ENCODE measurements at regions not wholly inside any gene's neighbourhood (a gene's known extent, or its start where the extent isn't known, plus 50 kb on each side); places are given as distances from the start of the nearest gene placed in this dataset.
"Not testable (repeated sequence)": the region's sequence is repeated elsewhere in the genome, so short reads cannot be mapped to it uniquely, and the experiment has no call there.

DNA sequence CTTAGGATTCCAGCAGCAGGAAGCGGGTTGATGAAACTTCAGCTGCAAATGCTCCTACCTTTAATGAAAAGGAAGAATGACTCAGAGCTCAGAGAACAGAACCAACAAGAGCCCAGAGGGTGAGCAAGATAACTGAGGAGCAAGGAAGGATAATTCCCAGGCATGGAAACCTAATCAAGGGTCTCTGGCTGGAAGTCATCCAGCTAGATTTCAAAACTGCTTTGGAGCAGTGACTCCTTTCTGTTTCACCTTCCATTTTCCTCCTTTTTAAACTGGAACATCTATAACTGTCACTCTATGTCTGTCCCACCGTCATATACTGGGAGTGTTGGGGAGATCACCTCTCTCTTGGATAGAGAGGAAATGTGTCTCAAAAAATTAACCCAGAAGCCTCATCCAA is 148.4 kb upstream of the RAB6C start:
- Histone ChIP-seq H3K79me2 (ENCODE audit: control insufficient read depth, insufficient read depth, low read length, unreplicated experiment) (no peaks in the 10 kb centered on the region), H3K27me3 (ENCODE audit: insufficient read depth, low read length) (no peaks in the 10 kb centered on the region), H3K4me3 (ENCODE audit: low read depth, low read length) (no peak overlapping the region), H3K4me1 (ENCODE audit: control insufficient read depth, insufficient read depth, low read length, unreplicated experiment) (no peaks in the 10 kb centered on the region), H3K36me3 (ENCODE audit: insufficient read depth, low read length) (no peaks in the 10 kb centered on the region), H3K27ac (ENCODE audit: low read depth, low read length) (no peak overlapping the region), H2AFZ (ENCODE audit: low read length, unreplicated experiment) (no peak overlapping the region)

DNA sequence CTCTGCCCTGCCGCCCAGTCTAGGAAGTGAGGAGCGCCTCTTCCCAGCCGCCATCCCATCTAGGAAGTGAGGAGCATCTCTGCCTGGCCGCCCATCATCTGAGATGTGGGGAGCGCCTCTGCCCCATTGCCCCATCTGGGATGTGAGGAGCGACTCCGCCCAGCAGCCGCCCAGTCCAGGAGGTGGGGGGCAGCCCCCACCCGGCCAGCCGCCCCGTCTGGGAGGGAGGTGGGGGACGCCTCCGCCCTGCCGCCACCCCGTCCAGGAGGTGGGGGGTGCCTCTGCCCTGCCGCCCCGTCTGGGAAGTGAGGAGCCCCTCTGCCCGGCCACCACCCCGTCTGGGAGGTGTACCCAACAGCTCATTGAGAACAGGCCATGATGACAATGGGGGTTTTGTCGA is 146.0 kb upstream of the RAB6C start:
- not testable (repeated sequence) for H2AFZ ChIP-seq (ENCODE audit: low read length, unreplicated experiment); H3K27ac ChIP-seq (ENCODE audit: low read depth, low read length); H3K79me2 ChIP-seq (ENCODE audit: control insufficient read depth, insufficient read depth, low read length, unreplicated experiment); H3K4me1 ChIP-seq (ENCODE audit: control insufficient read depth, insufficient read depth, low read length, unreplicated experiment); H3K36me3 ChIP-seq (ENCODE audit: insufficient read depth, low read length); H3K4me3 ChIP-seq (ENCODE audit: low read depth, low read length); H3K27me3 ChIP-seq (ENCODE audit: insufficient read depth, low read length)

DNA sequence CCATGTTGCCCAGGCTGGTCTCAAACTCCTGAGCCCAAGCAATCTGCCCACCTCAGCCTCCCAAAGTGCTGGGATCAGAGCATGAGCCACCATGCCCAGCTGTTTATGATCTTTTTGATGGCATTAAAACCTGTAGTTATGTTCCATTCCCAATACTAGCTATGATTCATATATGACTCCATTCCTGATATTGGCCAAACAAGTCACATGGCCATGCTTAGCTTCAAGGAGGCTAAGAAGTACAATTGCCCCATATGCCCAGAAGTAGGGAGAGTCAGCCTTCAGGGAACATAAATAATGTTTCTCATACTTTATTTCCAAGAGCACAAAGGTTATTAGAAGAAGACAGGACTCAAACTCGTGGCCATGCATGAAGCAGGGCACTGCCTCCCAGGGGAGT is 132.4 kb upstream of the RAB6C start:
- Histone ChIP-seq H3K36me3 (ENCODE audit: insufficient read depth, low read length) (no peaks in the 10 kb centered on the region), H3K79me2 (ENCODE audit: control insufficient read depth, insufficient read depth, low read length, unreplicated experiment) (no peaks in the 10 kb centered on the region)

DNA sequence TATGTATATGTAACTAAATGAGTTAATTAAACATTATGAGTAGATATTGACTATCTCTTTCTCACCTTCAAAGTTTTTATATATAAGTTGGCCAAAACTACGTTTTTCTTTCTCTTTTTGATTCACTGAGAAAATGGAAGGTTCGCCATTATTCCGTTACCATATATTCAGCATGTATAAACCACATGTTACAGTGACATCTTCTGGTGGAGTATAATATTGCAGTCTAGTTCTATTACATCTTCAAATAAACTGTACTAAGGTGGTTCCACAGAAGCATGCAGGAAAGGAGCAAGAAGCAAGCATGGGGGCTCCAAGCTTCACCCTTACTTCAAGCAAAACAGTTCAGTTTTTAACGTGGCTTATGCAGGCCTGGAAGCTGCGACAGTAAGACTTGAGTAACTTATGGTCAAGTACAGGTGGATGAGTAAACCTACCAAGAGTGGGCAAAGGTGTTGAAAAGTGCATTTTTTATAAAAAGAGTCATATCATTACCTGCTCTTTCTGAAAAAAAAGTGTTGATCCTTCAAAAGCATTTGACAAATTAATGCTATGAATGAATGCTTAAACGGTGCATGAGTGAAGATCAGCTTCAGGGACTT is 129.8 kb upstream of the RAB6C start:
- no peak overlapping the region for H2AFZ ChIP-seq (ENCODE audit: low read length, unreplicated experiment)
- no peak overlapping the region for H3K4me3 ChIP-seq (ENCODE audit: low read depth, low read length)
- H3K79me2 ChIP-seq (ENCODE audit: control insufficient read depth, insufficient read depth, low read length, unreplicated experiment), result no peaks in the 10 kb centered on the region
- H3K36me3 ChIP-seq (ENCODE audit: insufficient read depth, low read length), result no peaks in the 10 kb centered on the region
- no peak overlapping the region for H3K27ac ChIP-seq (ENCODE audit: low read depth, low read length)
- H3K27me3 ChIP-seq (ENCODE audit: insufficient read depth, low read length), result 0 out of 2 replicates have a peak, but pooled peaks cover 4% of the 10 kb centered on the region
- H3K4me1 ChIP-seq (ENCODE audit: control insufficient read depth, insufficient read depth, low read length, unreplicated experiment), result no peaks in the 10 kb centered on the region

More for the DNA sequence above, 132.4 kb upstream of the RAB6C start:
- H2AFZ ChIP-seq (ENCODE audit: low read length, unreplicated experiment), result no peak overlapping the region
- 0 out of 2 replicates have a peak, but pooled peaks cover 4% of the 10 kb centered on the region for H3K27me3 ChIP-seq (ENCODE audit: insufficient read depth, low read length)
- H3K4me1 ChIP-seq (ENCODE audit: control insufficient read depth, insufficient read depth, low read length, unreplicated experiment), result no peaks in the 10 kb centered on the region
- H3K4me3 ChIP-seq (ENCODE audit: low read depth, low read length), result no peak overlapping the region
- no peak overlapping the region for H3K27ac ChIP-seq (ENCODE audit: low read depth, low read length)

DNA sequence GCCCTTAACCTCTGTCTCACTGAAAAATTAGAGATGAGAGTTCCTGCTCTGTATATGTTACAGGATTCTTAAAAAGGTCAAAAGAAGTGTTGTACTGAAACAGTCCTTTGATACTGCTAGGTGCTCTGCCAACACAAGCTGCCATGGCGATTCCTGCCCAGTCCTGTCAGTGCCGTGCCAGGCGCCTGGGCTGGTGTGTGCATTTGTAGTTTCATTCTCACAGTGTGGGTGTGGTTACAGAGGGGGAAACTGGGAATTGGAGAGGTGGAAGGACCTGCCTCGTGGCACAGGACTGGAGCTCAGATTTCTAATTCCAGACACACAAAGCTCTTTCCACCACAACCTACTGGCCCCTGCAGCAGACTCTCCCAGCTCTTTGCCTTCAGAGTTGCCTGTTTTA is 122.3 kb upstream of the RAB6C start:
- Histone ChIP-seq H3K27me3 (ENCODE audit: insufficient read depth, low read length) (no peaks in the 10 kb centered on the region), H3K36me3 (ENCODE audit: insufficient read depth, low read length) (no peaks in the 10 kb centered on the region), H3K79me2 (ENCODE audit: control insufficient read depth, insufficient read depth, low read length, unreplicated experiment) (no peaks in the 10 kb centered on the region), H2AFZ (ENCODE audit: low read length, unreplicated experiment) (no peak overlapping the region), H3K27ac (ENCODE audit: low read depth, low read length) (no peak overlapping the region), H3K4me1 (ENCODE audit: control insufficient read depth, insufficient read depth, low read length, unreplicated experiment) (no peaks in the 10 kb centered on the region), H3K4me3 (ENCODE audit: low read depth, low read length) (no peak overlapping the region)

DNA sequence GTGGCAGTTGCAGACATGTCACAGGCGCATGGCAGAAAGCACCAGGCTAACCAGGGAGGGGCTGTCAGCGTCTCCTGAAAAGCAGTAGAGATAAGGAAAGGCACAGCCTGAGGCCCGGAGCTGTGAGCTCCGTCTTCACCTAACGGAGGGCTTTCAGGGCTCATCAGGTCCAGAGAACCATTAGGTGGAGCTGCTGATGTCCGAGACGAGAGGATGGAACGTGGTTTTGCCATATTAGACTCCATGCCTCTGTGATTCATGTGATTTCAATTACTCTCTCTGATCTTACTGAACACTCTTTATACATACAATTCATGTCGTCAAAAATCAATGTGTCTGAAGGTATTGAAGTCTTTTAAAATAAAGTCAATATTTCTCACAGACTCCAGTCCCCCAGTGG is 120.3 kb upstream of the RAB6C start:
- Histone ChIP-seq H3K4me3 (ENCODE audit: low read depth, low read length) (no peak overlapping the region), H3K36me3 (ENCODE audit: insufficient read depth, low read length) (no peaks in the 10 kb centered on the region), H3K4me1 (ENCODE audit: control insufficient read depth, insufficient read depth, low read length, unreplicated experiment) (no peaks in the 10 kb centered on the region), H3K27me3 (ENCODE audit: insufficient read depth, low read length) (no peaks in the 10 kb centered on the region), H2AFZ (ENCODE audit: low read length, unreplicated experiment) (no peak overlapping the region), H3K27ac (ENCODE audit: low read depth, low read length) (no peak overlapping the region), H3K79me2 (ENCODE audit: control insufficient read depth, insufficient read depth, low read length, unreplicated experiment) (no peaks in the 10 kb centered on the region)

DNA sequence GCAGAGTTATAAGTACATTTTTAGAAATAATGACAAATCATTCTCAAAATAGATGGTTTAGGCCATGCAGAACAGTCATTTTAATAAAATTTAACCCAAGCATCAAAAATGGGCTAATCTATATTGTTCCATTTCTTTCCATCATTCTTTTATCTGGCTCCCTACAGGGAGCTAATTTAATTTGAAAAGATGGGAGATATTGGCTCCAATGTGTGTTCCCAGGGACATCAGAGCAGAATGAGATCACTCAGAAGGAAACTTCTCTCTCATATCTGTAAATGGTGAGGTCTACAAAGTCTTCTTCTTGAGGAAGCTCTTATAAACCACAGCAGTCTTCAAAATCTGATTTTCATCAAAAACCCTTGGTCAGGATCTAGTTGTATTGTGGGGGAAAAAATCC is 119.4 kb upstream of the RAB6C start:
- no peaks in the 10 kb centered on the region for H3K4me1 ChIP-seq (ENCODE audit: control insufficient read depth, insufficient read depth, low read length, unreplicated experiment)
- H3K27ac ChIP-seq (ENCODE audit: low read depth, low read length), result no peak overlapping the region
- H3K79me2 ChIP-seq (ENCODE audit: control insufficient read depth, insufficient read depth, low read length, unreplicated experiment), result no peaks in the 10 kb centered on the region
- no peaks in the 10 kb centered on the region for H3K36me3 ChIP-seq (ENCODE audit: insufficient read depth, low read length)
- no peak overlapping the region for H3K4me3 ChIP-seq (ENCODE audit: low read depth, low read length)
- H2AFZ ChIP-seq (ENCODE audit: low read length, unreplicated experiment), result no peak overlapping the region
- H3K27me3 ChIP-seq (ENCODE audit: insufficient read depth, low read length), result no peaks in the 10 kb centered on the region

DNA sequence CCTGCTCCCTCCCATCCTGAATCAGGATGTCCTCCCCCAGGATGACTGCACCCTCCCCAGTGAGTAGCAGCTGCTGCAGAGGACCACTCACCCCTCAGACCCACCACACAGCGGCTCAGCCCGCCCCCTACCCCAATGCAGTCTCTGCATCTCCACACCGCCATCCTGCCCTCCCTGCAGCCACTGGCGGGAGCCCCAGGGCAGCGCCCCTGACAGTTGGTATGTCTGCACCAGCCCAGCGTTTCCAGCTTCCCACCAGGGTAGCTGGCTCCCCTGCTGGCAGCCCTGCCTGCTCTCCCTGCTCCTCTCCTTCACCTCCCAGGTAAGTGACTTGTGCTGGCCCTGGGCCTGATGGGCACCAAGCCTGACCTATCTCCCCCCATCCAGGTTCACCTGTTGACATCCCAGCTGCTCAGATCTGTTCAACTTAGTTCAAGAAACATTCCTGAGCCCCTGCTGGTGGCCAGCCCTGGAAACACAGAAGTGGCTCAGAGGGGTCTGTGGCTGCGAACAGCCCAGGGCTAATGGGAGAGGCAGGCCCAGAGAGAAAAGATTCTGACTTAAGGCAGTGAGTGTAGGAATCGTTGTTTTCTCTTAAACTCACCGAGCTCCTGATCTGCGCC is 117.7 kb upstream of the RAB6C start:
- no peaks in the 10 kb centered on the region for H3K36me3 ChIP-seq (ENCODE audit: insufficient read depth, low read length)
- no peaks in the 10 kb centered on the region for H3K79me2 ChIP-seq (ENCODE audit: control insufficient read depth, insufficient read depth, low read length, unreplicated experiment)
- no peaks in the 10 kb centered on the region for H3K27me3 ChIP-seq (ENCODE audit: insufficient read depth, low read length)
- H3K4me1 ChIP-seq (ENCODE audit: control insufficient read depth, insufficient read depth, low read length, unreplicated experiment), result no peaks in the 10 kb centered on the region
- H3K4me3 ChIP-seq (ENCODE audit: low read depth, low read length), result no peak overlapping the region
- no peak overlapping the region for H3K27ac ChIP-seq (ENCODE audit: low read depth, low read length)
- no peak overlapping the region for H2AFZ ChIP-seq (ENCODE audit: low read length, unreplicated experiment)

DNA sequence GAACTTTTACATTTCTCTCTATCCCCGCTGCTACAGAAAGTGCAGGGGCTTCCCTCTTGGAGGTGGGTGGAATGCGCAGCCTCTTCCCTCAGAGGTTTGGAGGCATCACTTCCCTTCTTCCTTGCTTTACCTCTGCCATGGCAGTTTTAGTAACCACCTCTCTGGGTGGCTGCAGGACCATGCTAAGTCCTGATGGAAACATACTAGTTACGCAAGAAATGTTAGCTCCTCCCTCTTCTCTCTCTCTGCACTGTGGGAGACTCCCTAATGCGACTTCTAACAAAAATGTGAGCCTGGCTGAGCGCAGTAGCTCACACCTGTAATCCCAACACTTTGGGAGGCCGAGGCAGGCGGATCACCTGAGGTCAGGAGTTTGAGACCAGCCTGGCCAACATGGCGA is 116.8 kb upstream of the RAB6C start:
- no peak overlapping the region for H3K4me3 ChIP-seq (ENCODE audit: low read depth, low read length)
- H3K4me1 ChIP-seq (ENCODE audit: control insufficient read depth, insufficient read depth, low read length, unreplicated experiment), result no peaks in the 10 kb centered on the region
- no peak overlapping the region for H3K27ac ChIP-seq (ENCODE audit: low read depth, low read length)
- no peaks in the 10 kb centered on the region for H3K27me3 ChIP-seq (ENCODE audit: insufficient read depth, low read length)
- H3K36me3 ChIP-seq (ENCODE audit: insufficient read depth, low read length), result no peaks in the 10 kb centered on the region
- H3K79me2 ChIP-seq (ENCODE audit: control insufficient read depth, insufficient read depth, low read length, unreplicated experiment), result no peaks in the 10 kb centered on the region
- H2AFZ ChIP-seq (ENCODE audit: low read length, unreplicated experiment), result no peak overlapping the region

DNA sequence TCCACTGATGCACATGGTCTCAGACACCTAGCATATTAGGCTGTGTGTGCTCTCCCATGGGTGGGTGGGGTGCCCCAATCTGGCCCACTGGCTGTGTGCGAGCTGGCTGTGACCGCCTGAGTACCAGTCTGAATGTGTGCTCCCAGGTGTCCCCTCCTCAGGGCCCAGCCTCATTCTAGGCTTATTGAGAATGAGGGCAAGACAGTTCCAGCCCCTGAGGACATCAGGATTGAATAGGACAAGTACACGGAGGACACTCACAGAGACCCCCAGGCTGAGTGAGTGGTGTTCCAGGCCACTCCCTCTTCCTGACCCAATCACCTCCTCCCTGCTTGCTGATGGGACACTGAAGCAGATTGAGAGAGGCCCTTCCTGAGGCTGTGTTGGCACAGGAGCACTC is 116.1 kb upstream of the RAB6C start:
- Histone ChIP-seq H3K79me2 (ENCODE audit: control insufficient read depth, insufficient read depth, low read length, unreplicated experiment) (no peaks in the 10 kb centered on the region), H3K27me3 (ENCODE audit: insufficient read depth, low read length) (no peaks in the 10 kb centered on the region), H3K4me3 (ENCODE audit: low read depth, low read length) (no peak overlapping the region), H3K4me1 (ENCODE audit: control insufficient read depth, insufficient read depth, low read length, unreplicated experiment) (no peaks in the 10 kb centered on the region), H3K36me3 (ENCODE audit: insufficient read depth, low read length) (no peaks in the 10 kb centered on the region), H2AFZ (ENCODE audit: low read length, unreplicated experiment) (no peak overlapping the region), H3K27ac (ENCODE audit: low read depth, low read length) (no peak overlapping the region)

DNA sequence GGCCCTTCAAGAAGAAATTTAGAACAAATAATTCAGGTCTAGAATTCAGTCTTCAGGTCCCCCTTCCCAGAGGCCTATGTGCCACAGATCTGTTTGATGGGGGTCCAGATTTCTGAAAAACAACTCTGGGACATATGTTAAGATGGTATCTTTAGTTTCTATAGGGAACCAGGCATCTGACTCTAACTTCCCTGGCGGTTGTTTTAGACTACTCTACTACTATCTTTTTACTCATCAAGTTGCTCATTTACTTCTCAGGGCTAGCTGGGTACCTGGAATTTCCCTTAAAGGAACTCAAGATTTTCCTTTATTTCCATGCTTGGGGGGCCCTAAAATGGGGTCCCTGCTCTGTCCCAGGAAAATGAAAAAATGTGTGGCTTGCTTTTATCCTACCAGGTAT is 114.7 kb upstream of the RAB6C start:
- H3K27ac ChIP-seq (ENCODE audit: low read depth, low read length), result no peak overlapping the region
- no peaks in the 10 kb centered on the region for H3K79me2 ChIP-seq (ENCODE audit: control insufficient read depth, insufficient read depth, low read length, unreplicated experiment)
- H2AFZ ChIP-seq (ENCODE audit: low read length, unreplicated experiment), result no peak overlapping the region
- no peaks in the 10 kb centered on the region for H3K27me3 ChIP-seq (ENCODE audit: insufficient read depth, low read length)
- H3K4me1 ChIP-seq (ENCODE audit: control insufficient read depth, insufficient read depth, low read length, unreplicated experiment), result no peaks in the 10 kb centered on the region
- no peak overlapping the region for H3K4me3 ChIP-seq (ENCODE audit: low read depth, low read length)
- no peaks in the 10 kb centered on the region for H3K36me3 ChIP-seq (ENCODE audit: insufficient read depth, low read length)
